NCI-H524 treated with DMSO at 0.1 percent for 48 hours (cell line): ENCODE measurements at regions not wholly inside any gene's neighbourhood (a gene's known extent, or its start where the extent isn't known, plus 50 kb on each side); places are given as distances from the start of the nearest gene placed in this dataset.
A peak's percentile ranks its signal among the peaks of the same experiment; 100 is the strongest.
"Not testable (repeated sequence)": the region's sequence is repeated elsewhere in the genome, so short reads cannot be mapped to it uniquely, and the experiment has no call there.

Experiments
- DNase-seq: peaks from one replicate; lab custom pipeline; 2025; lab: John Stamatoyannopoulos, UW

DNA sequence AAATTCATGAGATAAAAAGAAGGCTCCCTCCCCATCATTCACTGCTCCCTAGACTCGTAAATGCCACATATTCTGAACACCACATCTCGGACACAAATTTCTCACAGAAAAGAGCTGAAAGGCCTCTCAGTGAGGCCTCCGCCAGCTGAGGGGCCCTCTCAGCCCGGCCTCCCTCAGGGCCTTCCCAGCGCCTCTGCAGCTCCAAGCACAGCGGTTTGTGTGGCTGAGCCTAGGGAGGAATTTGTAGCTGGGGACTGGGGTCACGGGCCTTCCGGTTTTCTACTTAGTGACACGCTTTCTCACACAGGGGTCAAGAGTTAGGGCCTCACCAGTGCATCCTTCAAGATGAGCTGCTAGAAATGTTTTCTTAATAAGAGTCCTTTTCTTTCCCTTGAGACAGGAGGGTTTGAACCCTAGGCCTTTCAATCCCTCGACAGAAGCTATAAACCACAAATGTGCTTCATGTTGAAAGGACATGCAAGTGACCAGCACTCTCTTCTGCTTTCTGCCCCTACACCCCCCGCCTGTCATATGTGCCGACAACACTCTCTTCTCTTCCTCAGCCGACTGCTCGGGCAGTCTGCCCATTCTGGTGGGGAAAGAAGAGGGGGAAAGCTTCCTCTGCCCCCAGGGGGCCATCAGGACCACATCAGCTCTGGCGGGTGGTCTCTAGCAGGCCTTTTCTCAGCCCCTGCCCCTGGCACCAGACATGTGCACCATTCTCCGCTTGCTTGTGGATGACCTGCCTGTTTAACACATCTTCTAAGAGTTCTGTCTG, 104.9 kb downstream of the CHIC2 start:
- DNase-seq, result no peak

DNA sequence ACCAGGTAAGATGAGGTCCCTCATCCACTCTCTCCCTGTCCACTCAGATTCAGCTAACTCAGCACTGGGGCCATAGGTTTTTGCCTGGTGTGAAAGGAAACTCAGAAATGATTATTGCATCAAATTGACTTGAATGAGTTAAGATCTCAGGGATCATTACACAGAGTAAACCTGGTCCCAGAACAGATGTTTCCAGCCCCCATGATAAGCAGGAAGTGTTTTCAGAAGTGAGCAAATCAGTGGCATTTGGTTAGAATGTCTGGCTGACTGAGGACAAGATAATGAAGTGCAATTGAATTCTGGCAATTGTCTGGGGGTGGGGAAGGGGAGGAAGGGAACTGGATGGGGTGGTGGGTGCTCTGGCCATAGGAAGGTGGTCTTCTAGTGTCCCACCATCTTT, 108.0 kb downstream of the CHIC2 start:
- no peak for DNase-seq

- DNase-seq, result no peak
Measured at GRCh38 chr4:53956053-53956452, 108.4 kb downstream of the CHIC2 start.

DNA sequence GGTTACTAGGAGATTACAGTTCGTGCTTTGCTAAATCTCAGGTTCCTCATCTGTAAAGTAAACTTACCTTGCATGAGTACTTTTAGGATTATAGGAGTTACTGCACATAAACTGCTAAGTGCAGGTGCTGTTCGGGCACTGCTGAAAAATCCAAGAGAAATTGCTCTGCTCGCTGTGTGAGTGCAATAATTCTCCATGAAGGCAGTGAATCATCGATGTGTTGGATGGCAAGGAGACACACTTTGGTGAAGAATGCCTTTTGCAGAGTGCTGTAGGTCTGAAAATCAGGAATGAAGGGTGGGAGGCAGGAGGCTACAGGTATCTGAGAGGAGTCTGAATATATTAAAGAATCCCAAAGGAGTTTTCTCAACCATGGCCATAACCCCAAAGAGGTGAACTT, 113.0 kb downstream of the CHIC2 start:
- DNase-seq, result no peak

DNA sequence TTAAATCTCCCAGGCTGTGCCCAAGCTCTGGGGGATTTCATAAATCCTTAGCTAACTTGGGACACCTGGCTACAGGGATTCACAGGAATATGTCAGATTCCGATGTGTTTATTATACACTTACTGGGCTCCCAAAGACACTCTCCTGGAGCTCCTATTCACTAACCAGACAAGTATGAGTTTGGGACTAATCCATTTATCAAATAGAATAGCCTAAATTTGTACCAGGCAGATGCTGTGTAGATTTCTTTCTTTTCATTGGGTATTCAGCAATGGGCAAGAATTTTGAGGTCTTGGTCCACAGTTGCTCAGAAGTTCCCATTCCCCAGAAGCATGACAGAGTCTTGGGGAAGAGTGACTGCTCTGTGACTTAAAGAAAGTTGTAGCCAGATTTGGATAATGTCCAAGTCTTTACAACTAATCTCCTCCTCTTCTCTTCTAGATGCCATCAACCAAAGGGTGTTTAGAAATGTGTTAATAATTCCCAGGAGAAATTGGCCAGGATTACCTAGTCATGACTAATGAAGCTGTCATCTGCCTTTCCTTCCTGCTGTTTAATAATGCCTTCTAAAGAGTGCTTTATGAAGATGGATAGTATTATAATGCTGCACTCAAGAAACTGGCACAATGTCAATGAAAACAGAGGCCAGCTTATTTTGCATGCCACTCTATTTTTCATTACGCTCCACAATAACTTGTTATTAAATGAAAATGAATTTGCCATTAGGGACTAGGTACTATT, 120.9 kb downstream of the CHIC2 start:
- DNase-seq, result peak; percentile 89

DNA sequence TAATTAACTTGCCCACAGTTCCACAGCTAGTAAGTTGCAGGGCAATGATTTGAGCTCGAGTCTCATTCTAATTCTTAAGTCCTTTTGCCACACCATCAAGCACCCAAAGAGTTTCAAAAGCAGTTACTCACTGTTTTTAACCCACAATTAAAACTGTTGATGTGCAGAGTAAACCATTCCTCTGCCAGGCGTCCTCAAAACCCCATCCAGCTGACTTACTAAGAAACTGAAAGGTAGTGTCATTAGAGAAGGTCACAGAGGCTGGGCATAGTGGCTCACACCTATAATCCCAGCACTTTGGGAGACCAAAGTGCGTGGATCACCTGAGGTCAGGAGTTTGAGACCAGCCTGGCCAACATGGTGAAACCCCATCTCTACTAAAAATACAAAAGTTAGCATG, 121.7 kb downstream of the CHIC2 start:
- DNase-seq, result no peak

DNA sequence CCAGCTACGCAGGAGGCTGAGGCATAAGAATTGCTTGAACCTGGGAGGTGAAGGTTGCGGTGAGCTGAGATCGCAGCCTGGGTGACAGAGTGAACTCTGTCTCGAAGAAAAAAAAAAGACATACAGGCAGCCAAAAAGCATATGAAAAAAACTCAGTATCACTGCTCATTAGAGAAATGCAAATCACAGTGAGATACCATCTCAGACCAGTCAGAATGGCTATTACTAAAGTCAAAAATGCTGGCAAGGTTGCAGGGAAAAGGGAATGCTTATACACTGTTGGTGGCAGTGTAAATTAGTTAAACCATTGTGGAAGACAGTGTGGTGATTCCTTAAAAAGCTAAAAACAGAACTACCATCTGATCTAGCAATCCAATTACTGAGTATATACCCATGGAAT, 123.1 kb downstream of the CHIC2 start:
- DNase-seq, result no peak

GRCh38 chr4:53939892-53940291, 124.5 kb downstream of the CHIC2 start:
- not testable (repeated sequence) for DNase-seq

DNA sequence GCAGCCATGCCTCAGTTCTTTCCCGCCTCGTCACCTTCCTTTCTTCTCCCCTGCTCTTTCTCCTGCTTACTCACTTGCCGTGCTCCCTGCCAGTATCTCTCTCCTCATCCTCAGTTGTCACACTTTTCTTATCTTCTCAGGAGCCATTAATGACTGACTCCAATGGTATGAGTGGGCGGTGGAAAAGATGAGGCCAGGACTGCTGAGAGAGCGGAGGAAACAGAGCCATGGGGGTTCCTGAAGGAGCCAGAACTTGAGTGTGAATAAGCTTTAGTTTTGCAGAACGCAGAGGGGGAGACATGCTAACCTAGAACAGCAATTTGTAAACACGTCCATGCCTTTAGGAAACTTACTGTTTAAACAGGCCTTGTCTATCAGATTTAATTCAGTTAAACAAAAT, 126.5 kb downstream of the CHIC2 start:
- DNase-seq, result no peak

DNA sequence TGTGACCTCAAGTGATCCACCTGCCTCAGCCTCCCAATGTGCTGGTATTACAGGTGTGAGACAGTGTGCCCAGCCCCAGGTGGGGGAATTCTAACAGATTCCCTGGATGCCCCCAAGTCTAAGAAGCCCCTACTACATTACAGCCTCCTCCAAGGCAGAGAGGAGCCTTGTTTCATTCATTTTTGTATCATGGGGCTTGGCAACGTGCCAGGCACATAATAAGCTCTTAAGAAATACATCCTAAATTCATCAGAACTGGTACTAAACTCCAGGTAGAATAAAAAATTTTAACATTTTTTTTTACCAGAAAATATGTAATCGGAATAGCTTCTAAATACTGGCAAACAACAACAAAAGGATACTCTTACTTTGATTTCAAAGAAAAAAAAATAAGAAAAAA, 127.1 kb downstream of the CHIC2 start:
- no peak for DNase-seq

GRCh38 chr4:53935780-53936179, 128.6 kb downstream of the CHIC2 start:
- no peak for DNase-seq

GRCh38 chr4:53932796-53933610, 131.4 kb downstream of the CHIC2 start:
- no peak for DNase-seq

GRCh38 chr4:53931461-53931961, 132.9 kb downstream of the CHIC2 start:
- DNase-seq, result no peak

- DNase-seq, result peak; percentile 30
Measured at GRCh38 chr4:53929955-53930798, 134.2 kb downstream of the CHIC2 start.

GRCh38 chr4:53929311-53929710, 135.1 kb downstream of the CHIC2 start:
- no peak for DNase-seq

DNA sequence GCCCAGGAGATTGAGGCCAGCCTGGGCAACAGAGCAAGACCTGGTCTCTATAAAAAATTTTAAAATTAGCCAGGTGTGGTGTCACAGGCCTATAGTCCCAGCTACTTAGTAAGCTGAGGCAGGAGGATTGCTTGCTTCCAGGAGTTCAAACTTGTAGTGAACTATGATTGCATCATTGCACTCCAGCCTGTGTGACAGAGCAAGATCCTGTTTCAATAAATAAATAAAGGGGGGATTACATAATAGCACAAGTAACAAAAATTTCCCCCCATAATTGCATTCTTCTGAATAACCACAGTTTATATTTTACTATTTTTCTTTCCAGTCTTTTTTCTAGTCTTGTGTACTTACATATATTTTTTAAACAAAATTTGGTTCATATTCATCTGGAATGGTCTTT, 135.6 kb downstream of the CHIC2 start:
- DNase-seq, result no peak

- DNase-seq, result no peak
Measured at GRCh38 chr4:53925050-53925605, 139.3 kb downstream of the CHIC2 start.

DNA sequence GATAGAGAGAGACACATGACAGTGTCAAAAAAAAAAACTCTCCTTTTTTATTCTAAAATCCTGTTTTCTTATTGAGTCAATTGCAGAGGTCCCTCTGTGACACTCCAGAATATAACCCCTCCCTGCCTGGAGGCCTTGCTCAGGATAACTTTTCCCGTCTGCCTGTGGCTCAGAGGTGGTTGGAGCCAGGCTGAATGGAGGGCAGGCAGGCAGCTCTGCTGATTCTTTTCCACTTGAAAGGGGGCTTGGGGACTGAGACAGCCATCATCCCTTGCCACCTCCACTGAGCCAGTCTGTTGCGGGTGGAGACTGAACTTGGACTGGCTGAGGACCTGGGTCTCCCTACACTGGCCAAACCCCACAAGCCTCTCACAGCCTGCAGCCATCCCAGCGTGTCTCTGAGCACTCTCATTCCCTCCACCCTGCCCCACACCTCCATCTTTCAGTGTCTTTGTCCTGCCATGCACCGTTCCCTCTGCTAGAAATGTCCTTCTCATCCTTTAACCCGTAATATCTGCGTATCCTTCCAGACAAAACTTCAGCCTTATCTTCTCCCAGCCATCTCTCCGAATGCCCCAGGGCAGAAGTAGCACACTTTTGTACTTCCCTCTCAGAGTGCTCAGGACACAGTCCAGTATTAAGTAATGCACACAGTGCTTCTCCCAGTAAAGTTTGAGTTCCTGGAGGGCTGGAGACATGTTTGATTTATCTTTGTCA, 139.9 kb downstream of the CHIC2 start:
- DNase-seq, result no peak

- DNase-seq, result no peak
Measured at GRCh38 chr4:53923921-53924320, 140.5 kb downstream of the CHIC2 start.

- DNase-seq, result peak; percentile 6
Measured at GRCh38 chr4:53921856-53922255, 142.5 kb downstream of the CHIC2 start.

DNA sequence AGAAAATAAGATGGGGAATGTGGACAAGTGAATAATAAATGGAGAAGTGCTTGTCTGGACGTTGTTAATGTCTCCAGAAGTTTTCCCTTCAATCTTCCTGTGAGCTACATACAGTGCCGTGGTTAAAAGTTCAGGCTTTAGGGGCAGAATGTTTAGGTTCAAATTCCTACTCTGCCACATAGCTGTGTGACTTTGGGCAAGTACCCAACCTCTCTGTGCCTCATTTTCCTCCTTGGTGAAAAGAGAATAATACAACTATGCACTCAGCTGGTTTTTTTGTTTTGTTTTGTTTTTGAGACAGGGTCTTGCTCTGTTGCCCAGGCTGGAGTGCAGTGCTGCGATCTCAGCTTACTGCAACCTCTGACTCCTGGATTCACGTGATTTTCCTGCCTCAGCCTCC, 143.5 kb downstream of the CHIC2 start:
- no peak for DNase-seq
